HG03066 (cell line): ENCODE measurements at regions not wholly inside any gene's neighbourhood (a gene's known extent, or its start where the extent isn't known, plus 50 kb on each side); places are given as distances from the start of the nearest gene placed in this dataset.

Experiments used
- ATAC-seq: cut with Tn5 transposase; IDR thresholded peaks from one replicate; pipeline ENCODE4 v1.9.1; 2021; ENCODE audit warnings: low read depth; ENCODE audit not compliant: unreplicated experiment

DNA sequence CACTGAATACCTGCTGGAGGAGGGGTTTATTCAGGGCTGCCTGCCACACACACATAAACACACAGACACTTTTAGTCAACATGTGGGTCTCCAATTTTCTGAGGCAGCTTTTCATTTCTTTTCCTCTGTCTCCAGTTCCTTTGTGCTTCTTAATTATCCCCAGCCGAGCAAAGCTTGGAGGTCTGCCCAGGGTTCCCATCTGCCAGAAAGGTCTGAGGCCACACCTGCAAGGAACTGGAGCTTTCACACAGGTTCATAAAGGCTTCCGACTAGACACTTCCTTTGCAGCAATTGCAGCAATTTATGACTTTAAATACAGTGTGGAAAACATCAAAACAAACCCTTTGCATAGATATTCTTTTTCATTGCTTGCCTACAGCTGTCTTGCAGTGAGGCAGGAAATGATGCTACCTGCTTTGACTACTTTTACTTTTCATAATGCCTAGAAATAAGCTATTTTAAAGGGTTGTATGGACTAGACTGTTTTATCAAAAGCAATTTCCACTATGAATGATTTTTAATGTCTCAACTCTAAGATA lies 1318.9 kb downstream of the AACS start:
- ATAC-seq: no peak

DNA sequence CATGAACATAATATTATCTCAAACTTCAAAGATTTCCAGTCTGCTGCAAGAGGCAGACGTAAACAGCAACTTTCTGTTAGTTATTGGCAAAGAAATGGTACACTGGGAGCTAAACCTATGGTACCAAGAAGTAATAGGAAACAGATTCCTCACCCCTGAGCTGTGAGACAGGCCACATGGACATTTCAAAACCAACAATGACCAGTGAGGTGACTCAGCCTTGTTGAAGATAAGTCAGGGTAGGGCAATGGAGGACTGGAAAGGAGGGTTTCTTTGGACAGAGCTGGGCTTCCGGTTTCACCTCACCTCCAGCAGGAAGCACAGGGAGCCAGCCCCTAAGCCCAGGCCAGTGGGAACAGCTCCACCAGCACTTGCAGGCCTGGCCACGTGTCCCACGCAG lies 1320.5 kb downstream of the AACS start:
- ATAC-seq: no peak

- ATAC-seq: no peak
Observed at GRCh38 chr12:126389220-126389841, 1324.1 kb downstream of the AACS start.

GRCh38 chr12:126389961-126390360 lies 1324.7 kb downstream of the AACS start:
- ATAC-seq: no peak

GRCh38 chr12:126390969-126391566 lies 1325.8 kb downstream of the AACS start:
- no peak for ATAC-seq

- ATAC-seq: no peak
Observed at GRCh38 chr12:126396536-126396935, 1331.3 kb downstream of the AACS start.

DNA sequence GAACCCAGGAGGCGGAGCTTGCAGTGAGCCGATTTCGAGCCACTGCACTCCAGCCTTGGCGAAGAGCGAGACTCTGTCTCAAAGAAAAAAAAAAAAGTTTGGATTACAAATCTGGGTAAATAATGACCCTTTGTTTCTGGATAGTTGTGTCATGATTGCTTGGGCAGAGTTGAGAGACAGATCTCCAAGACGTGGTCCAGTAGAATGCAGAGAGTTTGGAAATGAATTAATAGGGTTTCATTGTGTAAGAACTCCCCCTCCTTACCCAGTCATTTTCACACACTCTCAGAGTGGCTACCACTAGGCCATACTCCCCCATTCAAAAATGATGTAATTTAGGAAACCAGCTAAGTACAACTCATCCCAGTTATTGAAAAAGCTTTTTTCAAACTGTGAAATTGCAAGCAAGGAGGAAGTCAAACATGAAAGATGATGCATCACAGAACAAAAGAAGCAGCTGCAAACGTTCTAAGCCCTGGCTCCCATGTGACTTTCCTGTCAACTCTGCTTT lies 1331.9 kb downstream of the AACS start:
- no peak for ATAC-seq

GRCh38 chr12:126397660-126398059 lies 1332.4 kb downstream of the AACS start:
- no peak for ATAC-seq

DNA sequence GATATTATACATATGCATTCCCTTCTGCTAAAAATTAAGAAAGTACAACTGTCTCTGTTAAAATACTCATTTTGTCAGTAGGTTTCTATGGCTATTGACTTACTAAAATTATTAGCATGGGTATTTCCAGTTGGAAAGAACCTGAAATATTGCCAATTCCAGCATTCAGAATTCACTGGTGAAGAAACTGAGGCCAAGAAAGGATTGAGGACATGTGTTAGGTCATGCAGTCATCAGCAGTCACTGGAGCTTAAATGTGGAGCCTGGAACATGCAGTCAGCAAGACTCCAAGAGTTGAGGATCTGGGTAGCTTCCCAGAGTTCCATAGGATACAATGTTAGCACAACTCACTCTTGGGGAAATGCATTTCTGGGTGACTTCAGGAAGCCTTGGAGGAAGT lies 1335.6 kb downstream of the AACS start:
- no peak for ATAC-seq

DNA sequence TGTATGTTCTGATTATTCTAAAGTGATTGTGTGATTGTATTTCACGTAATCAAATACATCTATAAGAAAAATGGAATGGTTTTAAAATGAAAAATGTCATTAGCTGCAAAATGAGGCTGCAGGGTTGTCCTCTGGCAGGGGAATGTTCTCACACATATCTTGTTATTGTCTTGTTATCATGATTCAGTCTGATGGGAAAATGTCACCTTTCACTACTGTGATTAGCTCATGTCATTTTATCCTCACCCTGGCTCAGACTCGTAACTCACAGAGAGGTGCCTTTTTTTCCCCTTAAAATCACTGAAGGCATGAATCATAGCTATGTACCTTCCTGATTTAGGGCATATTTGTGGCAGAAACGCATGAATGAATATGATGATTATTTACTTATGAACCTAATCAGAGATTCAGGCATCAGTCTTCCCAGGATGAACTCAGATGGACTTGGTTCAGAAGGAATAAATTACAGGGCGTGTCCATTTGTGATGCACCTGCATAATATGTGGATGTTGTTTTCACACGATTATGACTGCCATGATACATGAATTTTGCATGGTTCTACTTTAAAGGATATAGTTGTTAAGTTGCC lies 1339.2 kb downstream of the AACS start:
- ATAC-seq: no peak

GRCh38 chr12:126418400-126418799 lies 1353.2 kb downstream of the AACS start:
- ATAC-seq: no peak

- no peak for ATAC-seq
Observed at GRCh38 chr12:126419131-126419530, 1353.9 kb downstream of the AACS start.

DNA sequence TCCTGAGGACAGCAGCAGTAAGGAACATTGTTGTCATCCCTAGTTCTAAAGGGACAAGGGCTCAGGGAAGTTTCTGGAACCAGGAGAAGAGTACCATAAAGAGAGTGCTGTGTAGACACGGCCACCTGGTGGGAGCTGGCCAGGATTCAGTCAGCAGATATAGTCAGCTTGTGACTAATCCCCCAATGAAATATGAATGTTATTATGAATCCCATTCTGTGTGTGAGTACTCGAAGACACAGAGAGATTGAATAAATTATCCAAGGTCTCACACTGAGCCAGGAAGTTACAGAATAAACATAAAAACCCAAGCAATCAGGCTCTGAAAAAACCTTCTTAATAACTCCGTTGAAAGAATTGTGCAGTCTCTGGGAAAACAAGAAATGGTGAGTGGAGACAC lies 1359.5 kb downstream of the AACS start:
- ATAC-seq: no peak

DNA sequence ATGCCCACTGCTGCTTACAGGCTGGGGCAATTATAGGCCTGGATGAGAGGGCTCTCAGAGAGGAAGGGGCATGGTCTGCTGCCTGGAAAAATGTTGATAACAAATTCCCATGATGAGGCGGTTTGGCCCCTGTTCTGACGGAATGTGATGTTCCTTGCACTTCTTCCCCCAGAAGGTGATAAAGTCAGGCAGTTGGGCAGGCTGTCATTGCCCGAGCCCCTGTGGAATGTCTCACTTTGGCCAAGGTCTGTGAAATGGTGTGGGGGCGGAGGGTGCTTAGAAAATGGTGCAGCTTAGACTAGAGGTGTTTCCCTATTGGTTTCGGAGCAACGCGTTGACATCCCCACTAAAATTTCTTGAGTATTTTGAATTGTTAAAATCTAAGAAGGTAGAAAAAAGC lies 1360.0 kb downstream of the AACS start:
- ATAC-seq: no peak

DNA sequence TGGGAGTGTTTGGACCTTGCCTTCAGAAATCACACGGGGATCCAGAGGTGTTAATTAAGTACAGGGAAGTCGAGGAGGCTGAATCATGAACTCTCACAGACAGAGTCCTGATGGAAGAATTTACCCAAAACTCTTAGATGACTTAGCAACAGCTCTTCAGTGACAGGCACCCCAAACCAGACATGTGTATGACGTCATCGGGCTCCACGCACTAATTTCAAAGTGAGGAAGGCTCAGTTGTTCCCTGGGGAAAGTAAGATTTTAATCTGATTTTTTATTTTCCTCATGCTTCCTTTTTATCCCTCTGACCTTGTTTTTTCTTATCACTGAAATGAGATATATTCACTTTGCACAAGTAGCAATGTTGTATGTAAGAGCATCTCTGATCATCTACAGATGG lies 1363.5 kb downstream of the AACS start:
- ATAC-seq: no peak

GRCh38 chr12:126430921-126431320 lies 1365.7 kb downstream of the AACS start:
- ATAC-seq: no peak

GRCh38 chr12:126431767-126432166 lies 1366.5 kb downstream of the AACS start:
- ATAC-seq: no peak

- no peak for ATAC-seq
Observed at GRCh38 chr12:126432780-126433179, 1367.5 kb downstream of the AACS start.

GRCh38 chr12:126434412-126434985 lies 1369.3 kb downstream of the AACS start:
- ATAC-seq: no peak

DNA sequence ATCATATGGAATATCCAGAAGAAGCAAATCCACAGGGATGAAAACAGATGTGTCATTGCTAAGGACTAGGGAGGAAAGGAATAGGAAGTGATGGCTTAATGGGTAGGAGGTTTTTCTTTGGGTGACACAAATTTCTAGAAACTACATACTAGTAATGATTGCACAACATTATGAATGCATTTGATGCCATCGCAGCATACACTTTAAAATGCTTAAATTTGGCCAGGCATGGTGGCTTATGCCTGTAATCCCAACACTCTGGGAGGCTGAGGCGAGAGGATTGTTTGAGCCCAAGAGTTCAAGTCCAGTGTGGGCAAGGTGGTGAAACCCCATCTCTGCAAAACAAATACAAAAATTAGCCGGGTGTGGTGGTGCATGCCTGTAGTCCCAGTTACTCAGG lies 1370.8 kb downstream of the AACS start:
- ATAC-seq: no peak

DNA sequence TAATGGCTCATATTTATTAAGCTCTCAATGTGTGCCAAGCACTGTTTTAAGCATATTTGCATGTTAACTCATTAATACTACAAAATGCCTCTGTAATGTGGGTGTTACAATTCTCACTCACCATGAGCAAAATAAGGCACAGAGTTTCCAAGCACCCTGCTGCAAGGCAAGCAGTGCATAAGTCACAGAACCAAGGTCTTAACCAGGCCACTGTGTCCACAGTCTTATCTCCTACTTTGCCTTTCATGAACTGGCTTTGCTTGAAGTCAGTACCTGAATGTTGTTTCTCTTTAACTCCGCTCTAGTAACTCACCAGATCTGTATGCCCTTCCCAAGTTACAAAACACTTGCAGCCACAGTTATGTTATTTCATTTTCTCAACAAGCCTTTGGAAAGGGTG lies 1372.7 kb downstream of the AACS start:
- no peak for ATAC-seq

- no peak for ATAC-seq
Observed at GRCh38 chr12:126443977-126444376, 1378.7 kb downstream of the AACS start.
